A673 (cell line): ENCODE measurements at regions not wholly inside any gene's neighbourhood (a gene's known extent, or its start where the extent isn't known, plus 50 kb on each side); places are given as distances from the start of the nearest gene placed in this dataset.
A peak's percentile ranks its signal among the peaks of the same experiment; 100 is the strongest.

Experiments used
- BruUV-seq: library from RNA; stranded (reverse); fragments of 400-500 nt; replicated peaks from 2 replicates; lab custom pipeline; 2021; lab: Mats Ljungman, UMichigan
- CTCF ChIA-PET: fragments of 300-600 bp; sonication (Branson Sonifier 250); formaldehyde crosslinking; loops from one replicate; lab custom pipeline; 2022; ENCODE audit warnings: antibody characterized with exemption; lab: Charles Lee
- POLR2A ChIA-PET: fragments of 300-600 bp; sonication (Branson Sonifier 250); formaldehyde crosslinking; loops from one replicate; lab custom pipeline; 2022; ENCODE audit warnings: antibody characterized with exemption; ENCODE audit not compliant: low non-redundant PET; lab: Charles Lee
- DNase-seq: peaks from one replicate; pipeline ENCODE4 v3.0.0-alpha.2; 2015; ENCODE audit warnings: low spot score
- H3K27ac ChIP-seq: fragments of 200-600 bp; sonication (generic); 2 replicates; pipeline ENCODE4 v1.5.1; 2016; ENCODE audit warnings: mixed run types, low read depth, mild to moderate bottlenecking, mixed read lengths, antibody characterized with exemption, low read length; ENCODE audit not compliant: poor library complexity, severe bottlenecking
- H3K27me3 ChIP-seq: fragments of 200-600 bp; sonication (generic); replicated peaks from 2 replicates; pipeline ENCODE4 v1.6.1; 2017; ENCODE audit warnings: mixed run types, low read depth, mild to moderate bottlenecking, mixed read lengths, antibody characterized with exemption, low read length; ENCODE audit not compliant: insufficient read depth, poor library complexity
- H3K36me3 ChIP-seq: fragments of 200-600 bp; sonication (generic); 2 replicates; pipeline ENCODE4 v1.6.1; 2016; ENCODE audit warnings: mixed run types, mild to moderate bottlenecking, mixed read lengths, antibody characterized with exemption, low read length; ENCODE audit not compliant: insufficient read depth, poor library complexity, severe bottlenecking
- H3K4me1 ChIP-seq: fragments of 200-600 bp; sonication (generic); 2 replicates; pipeline ENCODE4 v1.6.1; 2017; ENCODE audit warnings: mixed run types, mild to moderate bottlenecking, mixed read lengths, antibody characterized with exemption, low read length; ENCODE audit not compliant: insufficient read depth, poor library complexity, severe bottlenecking
- H3K4me3 ChIP-seq: fragments of 200-600 bp; sonication (generic); 2 replicates; pipeline ENCODE4 v1.5.1; 2016; ENCODE audit warnings: low read depth, mixed run types, mild to moderate bottlenecking, mixed read lengths, low read length; ENCODE audit not compliant: poor library complexity, severe bottlenecking
- H3K9me3 ChIP-seq: fragments of 200-600 bp; sonication (generic); 2 replicates; pipeline ENCODE4 v1.6.1; 2016; ENCODE audit warnings: mixed run types, low read depth, mild to moderate bottlenecking, mixed read lengths, antibody characterized with exemption, low read length; ENCODE audit not compliant: poor library complexity, severe bottlenecking
- EZH2 ChIP-seq: fragments of 200-600 bp; sonication (generic); IDR thresholded peaks from 2 replicates; pipeline ENCODE4 v1.6.1; 2017; ENCODE audit warnings: borderline replicate concordance, low read depth, mild to moderate bottlenecking, mixed read lengths, antibody characterized with exemption, low read length; ENCODE audit not compliant: poor library complexity, severe bottlenecking
- intact Hi-C: fragments of 100-400 bp; cut with micrococcal nuclease; formaldehyde crosslinking; loops from one replicate; pipeline ENCODE4 v1.10.0; 2022; ENCODE audit not compliant: unreplicated experiment
- TF ChIP-seq, protein P1 (sequence below): fragments of 300-800, 200-600 bp; sonication (generic); conservative IDR thresholded peaks from 2 replicates; pipeline ENCODE4 v1.5.1; 2017; ENCODE audit warnings: low read depth, mild to moderate bottlenecking, antibody characterized with exemption, low read length, moderate library complexity, mixed read lengths

DNA sequence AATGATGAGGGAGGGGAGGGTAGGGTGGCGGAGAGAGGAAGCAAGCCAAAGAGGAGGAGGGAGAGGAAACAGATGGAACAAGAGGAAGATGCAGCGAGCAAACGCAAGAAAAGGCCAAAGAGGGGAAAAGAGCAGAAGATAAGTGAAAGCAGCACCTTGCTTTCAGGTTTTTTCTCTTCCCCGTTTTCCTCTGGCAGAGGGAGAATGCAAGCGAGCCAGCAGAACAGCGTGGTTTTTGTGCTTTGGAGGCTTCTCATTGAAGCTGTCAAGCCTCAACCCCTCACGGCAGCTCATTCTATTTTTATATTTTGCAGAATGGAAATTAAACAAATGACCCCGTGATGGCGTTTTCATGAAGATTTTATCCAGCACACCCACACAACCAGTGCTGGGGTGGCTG lies 67.1 kb upstream of the GRAMD1B start:
- intact Hi-C loops, result no loop called here
- H3K27ac ChIP-seq, result peak overlapping the region; percentile 4
- no TSS peak for BruUV-seq
- CTCF ChIA-PET, result no interaction called here
- no peak for TF ChIP-seq EZH2
- TF ChIP-seq, protein P1, sequence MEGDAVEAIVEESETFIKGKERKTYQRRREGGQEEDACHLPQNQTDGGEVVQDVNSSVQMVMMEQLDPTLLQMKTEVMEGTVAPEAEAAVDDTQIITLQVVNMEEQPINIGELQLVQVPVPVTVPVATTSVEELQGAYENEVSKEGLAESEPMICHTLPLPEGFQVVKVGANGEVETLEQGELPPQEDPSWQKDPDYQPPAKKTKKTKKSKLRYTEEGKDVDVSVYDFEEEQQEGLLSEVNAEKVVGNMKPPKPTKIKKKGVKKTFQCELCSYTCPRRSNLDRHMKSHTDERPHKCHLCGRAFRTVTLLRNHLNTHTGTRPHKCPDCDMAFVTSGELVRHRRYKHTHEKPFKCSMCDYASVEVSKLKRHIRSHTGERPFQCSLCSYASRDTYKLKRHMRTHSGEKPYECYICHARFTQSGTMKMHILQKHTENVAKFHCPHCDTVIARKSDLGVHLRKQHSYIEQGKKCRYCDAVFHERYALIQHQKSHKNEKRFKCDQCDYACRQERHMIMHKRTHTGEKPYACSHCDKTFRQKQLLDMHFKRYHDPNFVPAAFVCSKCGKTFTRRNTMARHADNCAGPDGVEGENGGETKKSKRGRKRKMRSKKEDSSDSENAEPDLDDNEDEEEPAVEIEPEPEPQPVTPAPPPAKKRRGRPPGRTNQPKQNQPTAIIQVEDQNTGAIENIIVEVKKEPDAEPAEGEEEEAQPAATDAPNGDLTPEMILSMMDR, result no peak
- peaks cover 18% of the 10 kb centered on the region for H3K4me1 ChIP-seq
- H3K9me3 ChIP-seq, result no peaks in the 10 kb centered on the region
- POLR2A ChIA-PET, result no interaction called here
- H3K27me3 ChIP-seq, result peaks cover 7% of the 10 kb centered on the region
- no peak for DNase-seq
- no peaks in the 10 kb centered on the region for H3K36me3 ChIP-seq
- no peak overlapping the region for H3K4me3 ChIP-seq

DNA sequence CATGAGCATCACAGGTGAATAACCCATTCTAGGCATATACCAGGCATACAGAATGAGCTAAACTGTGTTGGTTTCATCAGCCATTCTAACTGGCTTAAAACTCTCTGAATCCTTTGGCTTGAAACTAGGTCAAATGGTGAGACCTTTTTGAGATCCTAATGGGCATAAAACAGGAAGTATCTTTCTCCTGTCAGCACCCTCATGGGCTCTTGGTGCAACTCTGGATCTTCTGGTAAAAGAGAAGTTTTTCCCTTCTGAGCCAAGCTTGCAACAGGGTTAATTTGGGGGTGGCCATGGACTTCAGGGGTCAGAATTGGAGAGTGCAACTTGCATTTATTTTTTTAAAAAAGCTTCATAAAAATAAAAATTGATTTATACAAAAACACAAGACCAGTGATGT lies 67.9 kb upstream of the GRAMD1B start:
- ChIA-PET POLR2A (no interaction called here), CTCF (no interaction called here)
- H3K27ac ChIP-seq, result no peak overlapping the region
- H3K4me1 ChIP-seq, result peaks cover 18% of the 10 kb centered on the region
- peaks cover 7% of the 10 kb centered on the region for H3K27me3 ChIP-seq
- H3K9me3 ChIP-seq, result no peaks in the 10 kb centered on the region
- DNase-seq, result no peak
- no peak for TF ChIP-seq EZH2
- TF ChIP-seq, protein P1, result no peak
- BruUV-seq, result no TSS peak
- no peaks in the 10 kb centered on the region for H3K36me3 ChIP-seq
- intact Hi-C loops, result no loop called here
- no peak overlapping the region for H3K4me3 ChIP-seq

DNA sequence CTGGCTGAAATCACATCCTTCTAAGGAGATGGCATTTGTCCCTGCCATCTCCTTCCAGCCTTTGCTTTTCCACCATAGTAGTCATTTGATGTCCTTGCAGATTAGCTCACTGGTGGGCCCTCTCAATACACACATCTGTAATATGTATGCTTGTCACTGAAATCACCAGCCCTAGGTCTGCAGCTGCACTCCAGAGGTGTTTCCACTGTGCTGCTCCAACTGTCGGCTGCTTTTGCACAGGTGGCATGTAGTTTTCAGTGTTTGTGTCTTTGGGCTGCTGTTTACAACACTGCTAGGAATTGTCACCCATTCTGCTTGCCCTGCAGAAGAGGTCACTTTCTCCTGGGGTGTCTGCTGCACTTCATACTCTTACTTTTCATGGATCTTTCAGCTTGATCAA lies 69.0 kb upstream of the GRAMD1B start:
- BruUV-seq, result no TSS peak
- no peak for TF ChIP-seq EZH2
- TF ChIP-seq, protein P1, result no peak
- intact Hi-C loops, result no loop called here
- no peak overlapping the region for H3K27ac ChIP-seq
- peaks cover 7% of the 10 kb centered on the region for H3K27me3 ChIP-seq
- no peaks in the 10 kb centered on the region for H3K36me3 ChIP-seq
- H3K4me1 ChIP-seq, result peaks cover 18% of the 10 kb centered on the region
- DNase-seq, result no peak
- CTCF ChIA-PET, result no interaction called here
- no peaks in the 10 kb centered on the region for H3K9me3 ChIP-seq
- H3K4me3 ChIP-seq, result no peak overlapping the region
- POLR2A ChIA-PET, result no interaction called here
